ENCODE measurements at regions not wholly inside any gene's neighbourhood (a gene's known extent, or its start where the extent isn't known, plus 50 kb on each side); places are given as distances from the start of the nearest gene placed in this dataset.

DNA sequence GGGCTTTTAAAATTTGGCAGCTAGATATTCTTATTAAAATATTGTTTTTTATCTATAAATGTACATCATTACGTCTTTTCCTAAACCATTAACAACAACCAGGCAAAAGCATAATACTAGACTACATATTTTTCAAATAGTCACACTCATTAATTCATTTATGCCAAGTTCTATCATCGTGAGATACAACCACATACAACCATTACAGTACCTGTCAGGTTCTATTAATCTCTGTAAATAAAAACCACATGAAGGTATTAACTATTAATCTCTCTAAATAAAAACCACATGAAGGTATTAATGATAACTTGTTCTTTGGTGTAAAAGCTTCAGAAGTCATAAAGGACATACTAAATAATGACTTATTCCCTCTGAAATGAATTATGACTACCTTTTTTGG is 432.7 kb downstream of the TMX3 start:
- TF ChIP-seq, protein P1, sequence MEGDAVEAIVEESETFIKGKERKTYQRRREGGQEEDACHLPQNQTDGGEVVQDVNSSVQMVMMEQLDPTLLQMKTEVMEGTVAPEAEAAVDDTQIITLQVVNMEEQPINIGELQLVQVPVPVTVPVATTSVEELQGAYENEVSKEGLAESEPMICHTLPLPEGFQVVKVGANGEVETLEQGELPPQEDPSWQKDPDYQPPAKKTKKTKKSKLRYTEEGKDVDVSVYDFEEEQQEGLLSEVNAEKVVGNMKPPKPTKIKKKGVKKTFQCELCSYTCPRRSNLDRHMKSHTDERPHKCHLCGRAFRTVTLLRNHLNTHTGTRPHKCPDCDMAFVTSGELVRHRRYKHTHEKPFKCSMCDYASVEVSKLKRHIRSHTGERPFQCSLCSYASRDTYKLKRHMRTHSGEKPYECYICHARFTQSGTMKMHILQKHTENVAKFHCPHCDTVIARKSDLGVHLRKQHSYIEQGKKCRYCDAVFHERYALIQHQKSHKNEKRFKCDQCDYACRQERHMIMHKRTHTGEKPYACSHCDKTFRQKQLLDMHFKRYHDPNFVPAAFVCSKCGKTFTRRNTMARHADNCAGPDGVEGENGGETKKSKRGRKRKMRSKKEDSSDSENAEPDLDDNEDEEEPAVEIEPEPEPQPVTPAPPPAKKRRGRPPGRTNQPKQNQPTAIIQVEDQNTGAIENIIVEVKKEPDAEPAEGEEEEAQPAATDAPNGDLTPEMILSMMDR (IDR thresholded peaks at IDR 0.05; ENCODE audit: control insufficient read depth, extremely low read depth, insufficient read depth) = no peak
- H3K4me3 ChIP-seq (ENCODE audit: low read depth, low read length) = no peak overlapping the region
- no peak for DNase-seq (ENCODE audit: low read depth)

DNA sequence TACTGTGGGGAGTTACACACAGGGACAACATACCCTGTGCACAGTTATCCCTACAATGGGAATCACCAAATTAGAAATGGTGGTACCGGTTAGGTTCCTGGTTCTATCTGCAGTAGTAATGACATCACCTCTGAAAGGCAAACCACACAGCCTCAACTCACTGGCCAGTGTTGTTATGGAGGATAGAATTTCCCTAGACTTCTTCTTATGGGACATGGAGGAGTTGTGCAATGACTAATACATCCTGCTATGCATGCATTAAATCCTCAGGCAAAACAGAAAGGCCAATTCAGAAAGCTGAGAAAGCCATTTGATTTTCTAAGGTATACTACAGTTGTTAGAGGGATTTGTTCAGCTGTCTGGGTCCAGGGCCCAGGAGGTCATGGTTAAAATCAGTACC is 439.3 kb downstream of the TMX3 start:
- TF ChIP-seq, protein P1 (IDR thresholded peaks at IDR 0.05; ENCODE audit: control insufficient read depth, extremely low read depth, insufficient read depth) = no peak
- no peak for DNase-seq (ENCODE audit: low read depth)
- H3K4me3 ChIP-seq (ENCODE audit: low read depth, low read length) = no peak overlapping the region

DNA sequence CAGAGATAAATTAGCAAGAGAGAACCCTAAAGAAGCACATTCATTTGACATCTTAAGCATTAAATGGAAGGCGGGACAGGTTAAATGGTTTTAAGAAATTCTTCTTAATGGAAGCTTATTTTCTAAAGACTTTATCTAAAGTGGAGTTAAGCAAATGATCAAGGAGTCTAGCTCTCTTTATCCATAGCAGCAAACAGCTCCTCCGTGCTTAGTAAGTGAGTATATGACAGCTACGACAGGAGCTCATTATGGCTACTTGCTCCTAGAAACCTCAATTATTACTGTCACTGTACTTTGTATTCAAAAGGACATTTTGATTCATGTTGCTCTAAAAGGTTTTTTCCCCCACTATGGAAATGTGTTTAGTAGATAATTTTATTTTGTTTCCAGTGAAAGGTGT is 444.9 kb downstream of the TMX3 start:
- TF ChIP-seq, protein P1 (IDR thresholded peaks at IDR 0.05; ENCODE audit: control insufficient read depth, extremely low read depth, insufficient read depth) = no peak
- no peak overlapping the region for H3K4me3 ChIP-seq (ENCODE audit: low read depth, low read length)
- no peak for DNase-seq (ENCODE audit: low read depth)

DNA sequence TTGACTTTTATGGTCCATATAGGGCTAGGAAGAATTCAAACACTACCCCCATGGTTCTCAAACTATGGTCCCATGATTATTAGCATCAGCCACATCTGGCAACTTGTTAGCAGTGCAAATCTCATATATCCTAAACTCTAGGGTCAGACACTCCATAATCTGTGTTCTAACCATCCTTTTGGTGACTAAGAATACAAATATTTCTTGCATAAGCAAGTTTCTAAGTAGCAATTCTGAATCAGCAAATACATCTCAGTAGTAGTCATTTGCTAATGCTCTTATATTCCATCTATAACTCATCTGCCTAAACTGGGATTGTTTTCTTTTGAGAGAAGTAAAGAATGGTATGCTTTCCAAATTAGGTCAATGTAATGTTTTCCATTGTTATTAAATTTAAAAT is 447.3 kb downstream of the TMX3 start:
- TF ChIP-seq, protein P1 (IDR thresholded peaks at IDR 0.05; ENCODE audit: control insufficient read depth, extremely low read depth, insufficient read depth) = no peak
- no peak overlapping the region for H3K4me3 ChIP-seq (ENCODE audit: low read depth, low read length)
- DNase-seq (ENCODE audit: low read depth) = no peak

DNA sequence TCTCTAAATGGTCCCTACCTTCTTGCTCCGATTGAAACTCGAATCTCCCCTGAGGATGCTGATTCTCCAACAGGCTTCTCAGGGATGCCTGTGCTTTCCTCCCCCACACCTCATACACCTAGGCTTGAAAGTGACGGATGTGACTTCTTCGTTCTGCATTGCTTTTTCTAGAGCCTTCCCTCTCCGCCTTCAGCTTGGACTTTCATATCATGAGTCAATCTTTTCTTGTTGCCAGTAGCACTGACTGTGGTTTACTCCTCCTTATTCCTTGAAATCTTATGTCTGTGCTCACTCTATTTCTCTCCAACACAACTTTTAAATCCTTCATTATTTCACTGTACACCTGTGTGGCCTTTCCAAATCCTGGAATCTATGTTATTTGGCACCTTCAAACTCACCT is 451.4 kb downstream of the TMX3 start:
- no peak for DNase-seq (ENCODE audit: low read depth)
- TF ChIP-seq, protein P1 (IDR thresholded peaks at IDR 0.05; ENCODE audit: control insufficient read depth, extremely low read depth, insufficient read depth) = no peak

DNA sequence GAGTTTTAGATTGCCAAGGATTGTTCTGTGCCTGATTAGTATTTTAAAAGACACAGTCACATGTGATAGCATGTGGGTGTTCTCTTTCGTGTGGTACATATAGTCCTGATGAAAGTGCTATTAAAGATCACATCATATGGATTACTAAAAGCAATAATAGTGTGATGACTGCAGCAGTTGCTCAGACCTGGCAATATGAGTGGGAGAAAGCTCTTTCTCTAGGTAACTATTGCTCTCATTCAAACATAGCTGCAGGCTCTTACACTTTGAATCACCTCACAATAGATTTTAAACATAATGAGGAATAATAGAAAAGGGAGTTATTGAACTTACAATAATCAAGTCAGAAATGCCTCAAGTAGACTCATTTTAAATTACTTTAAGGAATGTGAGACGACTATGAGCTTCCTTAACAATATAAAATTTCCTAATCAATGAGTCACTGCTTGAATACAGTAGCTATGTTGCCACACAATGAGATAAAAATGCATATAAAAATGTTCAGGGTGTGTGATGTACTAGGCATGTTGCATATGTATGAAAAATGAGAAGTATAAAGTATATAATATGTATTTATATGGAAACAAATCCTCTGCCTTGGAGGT is 452.1 kb downstream of the TMX3 start:
- no peak for DNase-seq (ENCODE audit: low read depth)
- TF ChIP-seq, protein P1 (IDR thresholded peaks at IDR 0.05; ENCODE audit: control insufficient read depth, extremely low read depth, insufficient read depth) = no peak
- no peak overlapping the region for H3K4me3 ChIP-seq (ENCODE audit: low read depth, low read length)

More for the DNA sequence above, 451.4 kb downstream of the TMX3 start:
- H3K4me3 ChIP-seq (ENCODE audit: low read depth, low read length) = no peak overlapping the region

DNA sequence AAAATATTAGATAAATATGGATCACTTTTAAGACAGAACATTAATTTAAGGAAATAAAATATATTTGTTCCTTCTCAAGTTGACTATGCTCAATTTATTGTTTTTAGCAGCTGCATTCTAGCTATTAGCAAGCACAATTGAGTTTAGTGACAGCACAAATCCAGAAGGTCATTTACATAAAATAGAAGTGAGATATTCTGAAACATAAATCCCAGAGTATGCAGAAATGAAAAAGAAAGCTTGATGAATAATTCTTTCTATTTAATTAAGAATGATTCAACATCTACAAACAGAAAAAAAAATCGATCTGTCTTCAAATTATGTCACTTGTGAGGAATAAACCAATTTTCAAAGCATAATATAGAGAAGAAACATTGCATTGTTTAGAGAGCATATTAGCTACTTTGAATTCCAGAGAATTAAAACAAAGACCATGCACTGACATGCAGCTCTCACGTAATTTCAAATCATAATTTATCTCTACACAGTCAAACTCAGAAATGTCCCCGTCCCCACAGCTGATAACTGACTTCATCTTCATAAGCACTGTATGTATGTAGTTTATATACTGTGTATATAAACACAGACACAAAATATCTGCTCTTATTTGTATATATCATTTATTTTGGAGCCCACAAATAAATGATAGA is 458.4 kb downstream of the TMX3 start:
- no peak overlapping the region for H3K4me3 ChIP-seq (ENCODE audit: low read depth, low read length)
- TF ChIP-seq, protein P1 (IDR thresholded peaks at IDR 0.05; ENCODE audit: control insufficient read depth, extremely low read depth, insufficient read depth) = no peak
- DNase-seq (ENCODE audit: low read depth) = no peak
